ENCODE measurements at regions not wholly inside any gene's neighbourhood (a gene's known extent, or its start where the extent isn't known, plus 50 kb on each side); places are given as distances from the start of the nearest gene placed in this dataset.

DNA sequence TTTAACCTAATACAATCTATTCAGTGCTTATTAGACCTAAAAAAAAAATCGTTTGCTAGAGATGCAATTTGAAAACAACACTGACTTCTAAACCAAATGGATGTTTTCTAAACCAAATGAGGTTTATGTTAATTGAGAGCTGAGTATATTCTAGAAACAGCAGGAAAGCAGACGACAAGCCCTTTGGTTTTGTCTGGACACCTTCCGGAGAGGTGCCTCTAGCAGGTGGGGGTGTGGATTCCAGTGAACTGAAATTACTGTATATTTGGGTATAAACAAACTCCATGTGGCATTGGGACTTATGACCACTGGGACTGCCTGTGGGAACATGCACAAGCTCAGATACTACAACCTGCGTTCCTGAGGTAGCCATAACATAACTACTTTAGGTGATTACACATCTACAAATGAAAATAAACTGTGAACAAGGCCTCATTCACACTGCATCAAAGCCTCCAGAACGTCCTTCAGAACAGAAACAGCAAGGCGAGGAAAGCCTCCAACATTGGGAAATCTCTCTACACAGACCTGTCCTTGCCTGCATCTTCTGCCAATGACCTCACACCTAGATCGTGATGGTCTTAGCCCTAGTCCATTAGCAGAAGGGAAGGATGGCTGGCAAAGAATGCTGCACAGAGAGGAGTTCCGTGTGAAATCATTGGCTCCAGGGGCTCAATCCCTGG lies 206.8 kb upstream of the FOXQ1 start:
- TF ChIP-seq POLR2A (IDR thresholded peaks at IDR 0.05; ENCODE audit: low read length) (no peak), GATA1 (IDR thresholded peaks at IDR 0.05; ENCODE audit: low read depth, low read length) (no peak)
- DNase-seq, result no peak

DNA sequence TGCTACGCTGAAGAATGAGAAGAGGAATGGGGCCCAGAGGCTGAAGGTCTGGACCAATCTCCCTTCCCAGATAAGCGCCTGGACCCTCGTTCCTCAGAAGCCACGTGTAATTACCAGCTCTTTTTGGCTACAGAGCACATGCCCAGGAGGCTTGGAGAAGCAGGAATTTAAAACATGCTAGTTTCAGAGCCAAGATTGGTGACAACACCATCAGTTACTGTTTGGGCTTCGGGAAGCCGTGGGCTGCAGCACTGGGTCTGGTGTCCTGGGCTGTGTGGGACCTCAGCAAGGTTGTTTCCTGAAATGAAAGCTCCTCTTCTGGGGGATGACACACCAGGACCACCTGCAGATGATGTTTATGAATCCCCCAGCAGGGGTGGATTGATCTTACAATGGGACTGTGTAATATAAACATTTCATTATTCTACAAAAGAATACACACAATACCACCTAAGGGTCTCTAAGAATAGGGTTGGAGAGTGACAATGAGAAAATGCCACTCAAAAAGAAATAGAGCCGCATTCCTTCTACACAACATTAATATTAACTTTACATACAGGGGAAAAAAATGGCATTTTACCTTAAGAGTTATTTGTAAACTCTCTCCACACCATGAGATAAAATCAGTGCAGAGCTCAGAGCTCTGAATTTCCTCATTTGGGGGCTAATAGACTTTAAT lies 207.8 kb upstream of the FOXQ1 start:
- no peak for TF ChIP-seq POLR2A (IDR thresholded peaks at IDR 0.05; ENCODE audit: low read length)
- TF ChIP-seq GATA1 (IDR thresholded peaks at IDR 0.05; ENCODE audit: low read depth, low read length), result no peak
- no peak for DNase-seq

DNA sequence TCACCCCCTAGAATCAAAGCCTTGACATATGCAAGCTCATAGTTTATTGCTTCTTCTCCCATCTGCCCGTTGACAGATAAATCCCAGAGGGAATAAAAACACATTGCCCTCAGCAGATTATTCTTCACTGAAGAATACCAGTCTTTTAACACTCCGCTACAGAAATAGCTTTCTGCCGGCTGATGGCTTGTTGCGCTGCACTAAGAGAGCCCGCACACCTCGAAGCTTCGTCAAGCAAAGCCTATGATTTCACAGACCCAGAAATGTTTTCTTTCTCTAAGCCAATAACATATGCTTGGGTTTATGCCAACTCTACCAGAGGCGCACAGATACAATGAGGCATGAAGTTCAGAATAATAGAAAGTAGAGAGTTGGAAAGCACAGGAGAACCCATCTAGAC lies 208.9 kb upstream of the FOXQ1 start:
- TF ChIP-seq POLR2A (IDR thresholded peaks at IDR 0.05; ENCODE audit: low read length), result no peak
- no peak for TF ChIP-seq GATA1 (IDR thresholded peaks at IDR 0.05; ENCODE audit: low read depth, low read length)
- no peak for DNase-seq

DNA sequence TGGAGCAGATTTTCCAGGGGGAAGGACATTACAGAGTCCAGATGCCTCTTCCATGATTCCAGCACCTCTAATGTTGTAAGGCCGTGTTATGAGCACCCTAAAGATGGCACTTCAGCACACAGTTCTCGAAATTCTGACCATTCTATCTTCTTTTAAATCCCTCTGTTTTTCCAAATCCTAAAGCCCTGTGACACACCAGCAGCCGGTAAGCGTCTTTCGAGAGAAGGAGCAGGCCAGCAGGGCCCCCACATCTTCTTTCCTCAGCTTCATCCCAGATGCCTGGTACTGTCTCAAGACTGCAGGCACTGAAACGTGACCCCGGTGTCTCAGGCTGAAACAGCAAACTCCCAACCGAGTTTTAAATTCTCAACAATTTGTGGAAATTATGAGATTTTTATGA lies 211.6 kb upstream of the FOXQ1 start:
- TF ChIP-seq POLR2A (IDR thresholded peaks at IDR 0.05; ENCODE audit: low read length) (no peak), GATA1 (IDR thresholded peaks at IDR 0.05; ENCODE audit: low read depth, low read length) (no peak)
- no peak for DNase-seq

DNA sequence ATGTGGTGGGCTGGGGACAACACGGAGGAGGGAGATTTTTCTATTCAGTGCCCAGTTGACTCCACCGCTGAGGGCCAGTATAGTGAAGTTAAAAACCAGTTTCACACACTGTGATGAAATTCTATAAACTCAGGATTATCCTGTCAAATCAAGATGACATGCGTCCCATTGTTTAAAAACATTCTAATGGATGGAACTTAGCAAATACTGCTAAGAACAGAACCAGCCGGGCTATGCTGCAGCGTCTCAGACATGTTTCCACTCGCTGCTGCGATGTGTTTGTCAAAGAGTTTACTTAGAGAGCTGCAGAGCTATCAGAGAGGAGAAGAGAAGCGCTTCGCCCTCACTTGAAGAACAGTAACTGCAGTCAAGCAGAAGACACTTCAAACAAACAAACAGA lies 212.6 kb upstream of the FOXQ1 start:
- no peak for TF ChIP-seq POLR2A (IDR thresholded peaks at IDR 0.05; ENCODE audit: low read length)
- no peak for TF ChIP-seq GATA1 (IDR thresholded peaks at IDR 0.05; ENCODE audit: low read depth, low read length)
- DNase-seq, result no peak

DNA sequence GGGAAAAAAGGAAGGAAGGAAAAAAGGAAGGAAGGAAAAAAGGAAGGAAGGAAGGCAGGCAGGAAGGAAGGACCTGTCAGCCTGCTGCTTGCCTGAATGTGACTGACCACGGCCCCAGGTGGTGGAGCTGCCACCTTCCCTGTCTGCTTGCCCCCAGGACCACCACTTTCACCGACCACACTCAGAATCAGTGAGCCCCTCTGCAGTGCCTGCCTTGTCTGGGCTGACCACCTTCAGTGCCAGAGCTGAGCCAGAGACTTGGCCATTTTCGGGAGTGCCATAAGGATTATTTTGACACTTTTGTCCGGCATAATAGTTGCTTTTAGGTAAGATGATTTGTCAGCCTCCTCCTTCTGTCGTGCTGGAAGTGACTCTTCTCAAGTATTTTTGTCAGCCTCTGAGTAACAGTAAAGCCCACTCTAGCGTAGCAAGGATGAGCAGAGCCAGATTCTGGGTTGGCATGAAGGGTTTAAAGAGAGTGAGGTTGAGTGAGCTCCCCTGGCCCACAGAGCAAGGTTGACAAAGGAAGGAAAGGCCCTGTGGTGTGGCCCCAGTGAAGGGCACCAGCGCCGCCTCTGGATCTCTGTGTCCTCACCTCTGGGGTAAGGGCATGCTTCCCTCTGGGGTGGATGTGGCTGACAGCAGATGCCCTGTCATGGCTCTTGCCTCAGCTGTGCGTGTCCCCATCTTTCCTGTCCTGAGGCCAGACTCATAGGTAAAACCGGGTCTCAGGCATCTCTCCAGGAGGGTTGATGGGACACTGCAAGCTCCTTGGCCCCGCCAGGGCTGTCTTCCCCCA lies 214.7 kb upstream of the FOXQ1 start:
- TF ChIP-seq GATA1 (IDR thresholded peaks at IDR 0.05; ENCODE audit: low read depth, low read length) (no peak), POLR2A (IDR thresholded peaks at IDR 0.05; ENCODE audit: low read length) (no peak)
- no peak for DNase-seq

DNA sequence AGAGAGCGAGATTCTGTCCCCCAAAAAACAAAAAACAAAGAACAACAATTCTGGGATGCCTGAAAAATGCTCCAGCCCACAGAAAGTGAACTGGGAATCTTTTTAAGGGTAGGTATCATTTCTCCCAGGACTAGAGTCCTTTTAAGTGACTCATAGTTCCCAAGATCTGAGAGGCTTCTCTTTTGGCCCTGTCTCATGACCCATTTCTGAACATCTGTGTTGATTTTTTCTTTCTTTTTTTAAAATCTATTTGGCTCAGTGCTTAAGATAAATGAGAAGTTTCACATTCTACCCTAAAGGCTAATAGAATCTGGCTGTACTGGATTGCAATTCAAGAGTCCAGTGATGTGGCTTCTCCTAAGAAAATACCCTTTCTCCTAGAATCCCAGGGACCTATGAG lies 217.6 kb upstream of the FOXQ1 start:
- TF ChIP-seq GATA1 (IDR thresholded peaks at IDR 0.05; ENCODE audit: low read depth, low read length) (no peak), POLR2A (IDR thresholded peaks at IDR 0.05; ENCODE audit: low read length) (no peak)
- DNase-seq, result no peak

DNA sequence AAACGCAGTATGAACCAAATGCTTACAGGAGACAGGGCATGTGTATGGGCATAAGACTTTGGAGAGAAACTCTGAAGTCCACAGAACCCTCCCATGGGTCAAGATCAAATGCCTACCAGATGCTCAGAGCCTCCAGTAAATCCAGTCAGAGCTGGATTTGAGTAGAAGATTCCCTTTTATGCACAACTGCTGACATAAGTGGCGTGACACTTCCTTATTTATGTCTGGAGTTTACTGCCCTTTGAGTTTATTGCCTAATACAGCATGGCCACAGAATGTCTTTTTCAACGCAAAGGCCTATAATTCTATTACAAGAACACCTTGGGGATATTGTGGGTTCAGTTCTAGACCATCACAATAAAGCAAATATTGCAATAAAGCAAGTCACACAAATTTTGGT lies 220.0 kb upstream of the FOXQ1 start:
- DNase-seq, result no peak
- TF ChIP-seq GATA1 (IDR thresholded peaks at IDR 0.05; ENCODE audit: low read depth, low read length) (no peak), POLR2A (IDR thresholded peaks at IDR 0.05; ENCODE audit: low read length) (no peak)

DNA sequence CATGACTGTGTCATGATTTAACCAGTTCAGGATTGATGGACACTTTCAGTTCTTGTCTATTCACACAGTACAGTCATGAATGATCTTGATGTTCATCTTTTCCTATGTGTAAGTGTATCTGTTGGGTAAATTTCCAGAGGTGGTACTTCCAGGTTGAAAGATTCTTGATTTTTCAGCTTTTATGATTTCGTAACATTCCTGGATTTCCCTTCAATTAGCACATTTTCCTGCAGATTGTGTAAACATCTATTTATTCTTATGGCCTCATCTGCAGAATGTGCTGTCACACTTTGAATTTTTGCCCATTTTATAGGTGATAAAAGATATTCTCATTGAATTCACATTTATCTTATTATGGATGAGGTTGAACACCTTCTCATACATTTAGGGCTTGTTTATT lies 222.0 kb upstream of the FOXQ1 start:
- DNase-seq, result no peak
- no peak for TF ChIP-seq POLR2A (IDR thresholded peaks at IDR 0.05; ENCODE audit: low read length)
- TF ChIP-seq GATA1 (IDR thresholded peaks at IDR 0.05; ENCODE audit: low read depth, low read length), result no peak

DNA sequence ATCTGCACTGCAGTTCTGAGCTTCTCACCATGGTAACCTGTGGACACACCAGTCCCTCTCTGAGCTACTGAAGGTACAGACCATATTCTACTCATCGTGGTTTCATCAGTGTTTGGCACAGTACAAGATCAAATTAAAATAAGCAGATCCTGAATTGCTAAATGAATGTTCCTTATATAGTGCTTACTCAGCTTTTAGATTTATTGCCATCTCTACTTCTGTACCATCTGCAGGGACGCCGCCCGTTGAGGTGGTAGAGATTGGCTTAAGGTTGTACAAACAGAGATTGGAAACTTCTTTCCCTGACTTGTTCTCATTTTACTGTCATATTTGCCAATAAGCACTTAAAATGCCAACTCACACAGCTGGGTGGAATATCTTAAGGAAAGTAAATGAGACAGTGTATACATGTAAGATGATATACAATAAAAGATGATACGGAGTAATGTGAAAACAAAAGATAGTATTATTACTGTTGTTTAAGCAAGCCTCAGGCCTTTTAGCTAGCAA lies 223.4 kb upstream of the FOXQ1 start:
- TF ChIP-seq GATA1 (IDR thresholded peaks at IDR 0.05; ENCODE audit: low read depth, low read length), result no peak
- no peak for TF ChIP-seq POLR2A (IDR thresholded peaks at IDR 0.05; ENCODE audit: low read length)
- no peak for DNase-seq

DNA sequence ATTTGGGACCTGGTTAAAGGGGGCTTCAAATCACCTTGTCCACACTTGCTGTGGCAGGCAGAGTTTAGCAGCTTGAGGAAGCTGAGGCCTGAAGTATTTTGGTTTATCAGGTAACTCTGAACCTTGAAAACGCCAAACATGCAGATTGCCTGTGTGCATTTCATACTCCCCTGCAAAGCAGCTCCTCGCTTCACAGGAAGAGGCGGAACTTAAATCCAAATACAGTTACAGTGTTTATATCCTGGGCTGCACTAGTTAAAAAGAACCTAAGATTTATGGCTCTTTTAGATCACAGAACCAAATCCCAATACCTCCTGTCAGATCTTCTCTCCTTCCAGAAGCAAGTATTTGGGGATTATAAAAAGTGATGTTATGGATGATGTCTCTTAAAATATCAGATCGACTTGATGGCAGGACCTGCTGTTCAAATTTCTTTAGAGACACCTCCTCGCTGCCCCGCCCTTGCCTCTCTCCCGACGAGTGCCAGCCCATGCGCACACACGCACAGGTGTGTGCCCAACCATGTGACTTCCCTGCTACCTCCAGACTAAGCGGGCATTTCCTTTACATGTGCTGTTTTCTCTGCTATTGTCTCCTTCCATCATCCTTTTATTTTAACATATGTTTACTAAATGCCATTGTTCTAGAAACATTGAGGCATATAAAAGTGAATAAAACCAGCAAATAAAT lies 224.6 kb upstream of the FOXQ1 start:
- no peak for TF ChIP-seq GATA1 (IDR thresholded peaks at IDR 0.05; ENCODE audit: low read depth, low read length)
- no peak for TF ChIP-seq POLR2A (IDR thresholded peaks at IDR 0.05; ENCODE audit: low read length)

DNA sequence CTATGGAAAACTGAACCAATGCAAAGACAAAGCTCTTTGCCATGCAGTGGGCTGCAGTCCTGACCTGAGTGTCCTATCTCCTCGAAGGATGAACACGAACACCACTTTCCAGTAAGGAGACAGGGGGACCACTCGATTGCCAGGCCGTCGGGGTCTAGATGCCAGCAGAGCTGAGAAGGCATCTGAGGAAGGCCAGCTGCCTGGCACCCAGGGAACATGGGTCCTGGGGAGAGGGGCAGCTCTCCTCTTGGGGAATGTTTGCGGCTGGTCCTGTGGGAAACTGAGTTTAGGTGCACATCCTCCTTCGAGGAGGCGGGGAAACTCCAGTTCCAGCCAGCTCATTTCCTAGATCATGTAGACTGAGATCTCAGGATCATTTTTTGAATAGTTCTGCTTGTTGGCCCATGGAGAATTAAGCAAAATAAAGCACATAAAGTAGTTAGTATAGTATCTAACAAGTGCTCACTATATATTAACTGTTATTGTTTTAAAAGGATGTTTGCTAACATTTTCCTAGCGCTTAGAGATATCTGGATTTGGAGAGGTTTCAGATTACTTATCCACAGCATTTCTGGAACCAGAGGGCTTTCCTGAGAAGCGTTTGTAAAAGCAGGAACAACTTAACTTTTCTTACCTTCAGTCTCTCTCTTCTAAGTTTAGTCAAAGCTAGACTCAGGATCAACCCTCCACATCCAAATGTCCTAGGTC lies 225.3 kb upstream of the FOXQ1 start:
- no peak for DNase-seq

More for the DNA sequence above, 224.6 kb upstream of the FOXQ1 start:
- no peak for DNase-seq

DNA sequence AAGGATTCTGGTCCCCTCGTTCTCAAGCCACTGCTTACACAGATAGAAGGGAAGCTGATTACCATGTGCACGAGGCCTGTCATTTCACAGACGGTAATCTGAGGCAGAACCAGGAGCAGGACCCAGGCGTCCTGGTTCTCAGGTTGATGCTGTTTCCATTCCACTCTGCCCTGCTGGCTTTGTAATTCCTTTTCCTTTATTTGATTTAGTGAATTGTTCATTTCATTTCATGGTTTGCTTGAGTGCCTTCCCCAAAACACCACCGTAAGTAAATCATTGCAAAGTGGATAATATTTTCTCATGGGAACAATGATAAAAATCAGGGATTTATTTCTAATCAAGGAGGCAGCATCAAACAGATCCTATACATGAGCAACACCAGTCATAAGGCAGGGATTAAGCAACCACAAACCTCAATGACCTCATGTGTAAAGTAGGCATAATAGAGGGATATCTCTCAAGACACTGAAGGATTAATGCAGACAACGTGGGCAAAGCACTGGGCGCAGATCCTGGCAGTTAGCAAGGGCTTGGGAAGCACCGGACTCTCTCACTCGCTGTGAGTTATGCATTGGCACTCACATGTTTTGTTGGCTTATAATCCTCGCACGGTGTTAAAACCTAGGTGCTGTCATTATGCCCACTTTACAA lies 229.5 kb upstream of the FOXQ1 start:
- DNase-seq, result no peak
- no peak for TF ChIP-seq POLR2A (IDR thresholded peaks at IDR 0.05; ENCODE audit: low read length)
- TF ChIP-seq GATA1 (IDR thresholded peaks at IDR 0.05; ENCODE audit: low read depth, low read length), result no peak

More for the DNA sequence above, 225.3 kb upstream of the FOXQ1 start:
- no peak for TF ChIP-seq GATA1 (IDR thresholded peaks at IDR 0.05; ENCODE audit: low read depth, low read length)
- no peak for TF ChIP-seq POLR2A (IDR thresholded peaks at IDR 0.05; ENCODE audit: low read length)
